SU-DHL-6 (cell line): ENCODE measurements at regions not wholly inside any gene's neighbourhood (a gene's known extent, or its start where the extent isn't known, plus 50 kb on each side); places are given as distances from the start of the nearest gene placed in this dataset.

Experiments used
- H2AFZ ChIP-seq: fragments of 200-600 bp; sonication (generic); 2 replicates; pipeline ENCODE4 v1.6.1; 2014; ENCODE audit warnings: low read depth, mild to moderate bottlenecking, moderate library complexity, mixed read lengths, antibody characterized with exemption, low read length; ENCODE audit not compliant: severe bottlenecking
- H3F3A ChIP-seq: fragments of 200-600 bp; shearing (Covaris generic); 2 replicates; pipeline ENCODE4 v1.6.0; 2016; ENCODE audit warnings: antibody characterized with exemption, mild to moderate bottlenecking; ENCODE audit not compliant: insufficient read depth
- H3K27ac ChIP-seq: fragments of 200-600 bp; sonication (generic); 2 replicates; pipeline ENCODE4 v1.5.1; 2016; ENCODE audit warnings: low read depth, mild to moderate bottlenecking, low read length, moderate library complexity, mixed read lengths
- H3K27me3 ChIP-seq: fragments of 200-600 bp; sonication (generic), shearing (Covaris generic); 2 replicates; pipeline ENCODE4 v1.6.0; 2014; ENCODE audit warnings: mild to moderate bottlenecking, low read length
- H3K36me3 ChIP-seq: fragments of 200-600 bp; sonication (generic); 2 replicates; pipeline ENCODE4 v1.6.1; 2014; ENCODE audit warnings: mild to moderate bottlenecking, low read length, mixed read lengths
- H3K4me2 ChIP-seq: fragments of 300-600, 200-600 bp; shearing (Covaris generic), sonication (generic); 2 replicates; pipeline ENCODE4 v1.6.0; 2014; ENCODE audit warnings: low read length, low read depth, mild to moderate bottlenecking; ENCODE audit not compliant: poor library complexity, severe bottlenecking
- H3K4me3 ChIP-seq: fragments of 200-600 bp; sonication (generic); 2 replicates; pipeline ENCODE4 v1.5.1; 2014; ENCODE audit warnings: antibody characterized with exemption, low read length, mild to moderate bottlenecking, mixed read lengths; ENCODE audit not compliant: insufficient read depth, poor library complexity, severe bottlenecking
- H3K79me2 ChIP-seq: fragments of 200-600 bp; sonication (generic); 2 replicates; pipeline ENCODE4 v1.6.1; 2014; ENCODE audit warnings: mild to moderate bottlenecking, low read length, moderate library complexity; ENCODE audit not compliant: insufficient read depth
- H3K9ac ChIP-seq: fragments of 200-600 bp; sonication (generic); 2 replicates; pipeline ENCODE4 v1.7.0; 2014; ENCODE audit warnings: mild to moderate bottlenecking, low read length
- H3K9me2 ChIP-seq: fragments of 200-600 bp; sonication (generic); replicated peaks from 2 replicates; pipeline ENCODE4 v1.6.1; 2014; ENCODE audit warnings: low read length; ENCODE audit not compliant: insufficient read depth
- H3K9me3 ChIP-seq: fragments of 200-600 bp; sonication (generic); 2 replicates; pipeline ENCODE4 v1.6.1; 2014; ENCODE audit warnings: low read length, mixed read lengths; ENCODE audit not compliant: insufficient read depth
- H4K20me1 ChIP-seq: fragments of 200-600 bp; sonication (generic); 2 replicates; pipeline ENCODE4 v1.6.1; 2014; ENCODE audit warnings: low read depth, mild to moderate bottlenecking, antibody characterized with exemption, low read length, moderate library complexity, mixed read lengths
- EZH2phosphoT487 ChIP-seq: fragments of 200-600 bp; sonication (generic), shearing (Covaris generic); conservative IDR thresholded peaks from 2 replicates; pipeline ENCODE4 v1.6.1; 2018; ENCODE audit warnings: mild to moderate bottlenecking, antibody characterized with exemption, low read length, moderate library complexity, mixed read lengths
- TF ChIP-seq, protein P1 (sequence below): fragments of 200-600 bp; sonication (generic); IDR thresholded peaks from one replicate; pipeline ENCODE4 v1.5.1; 2017; ENCODE audit warnings: antibody characterized with exemption, mild to moderate bottlenecking, low read length, moderate library complexity; ENCODE audit not compliant: insufficient read depth, poor library complexity, severe bottlenecking

DNA sequence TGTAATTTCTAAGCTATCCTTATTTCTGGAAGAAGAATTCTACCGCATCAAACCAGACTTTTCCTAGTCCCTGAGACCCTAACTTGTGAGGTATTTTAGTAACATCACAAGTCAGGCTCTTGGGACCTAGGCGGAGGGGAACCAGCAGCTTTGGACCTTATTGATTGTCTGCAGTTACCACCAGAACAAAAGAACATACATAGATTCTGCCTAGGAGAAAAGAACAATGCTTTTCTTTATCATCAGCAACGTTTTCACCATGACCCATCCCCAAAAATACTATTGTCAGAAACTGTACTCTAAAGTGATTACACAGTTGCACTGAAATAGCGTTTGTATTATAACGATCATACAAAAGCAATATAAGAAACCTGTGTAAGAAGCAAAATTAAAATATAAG lies 860.4 kb downstream of the USP25 start:
- Histone ChIP-seq H3K79me2 (no peaks in the 10 kb centered on the region), H3K36me3 (no peaks in the 10 kb centered on the region), H3K9me3 (no peaks in the 10 kb centered on the region), H3K27me3 (no peaks in the 10 kb centered on the region), H3K9me2 (no peaks in the 10 kb centered on the region), H4K20me1 (no peaks in the 10 kb centered on the region), H2AFZ (no peak overlapping the region), H3K4me2 (no peak overlapping the region), H3F3A (no peaks in the 10 kb centered on the region), H3K4me3 (no peak overlapping the region), H3K27ac (no peak overlapping the region), H3K9ac (no peak overlapping the region)
- TF ChIP-seq, protein P1, sequence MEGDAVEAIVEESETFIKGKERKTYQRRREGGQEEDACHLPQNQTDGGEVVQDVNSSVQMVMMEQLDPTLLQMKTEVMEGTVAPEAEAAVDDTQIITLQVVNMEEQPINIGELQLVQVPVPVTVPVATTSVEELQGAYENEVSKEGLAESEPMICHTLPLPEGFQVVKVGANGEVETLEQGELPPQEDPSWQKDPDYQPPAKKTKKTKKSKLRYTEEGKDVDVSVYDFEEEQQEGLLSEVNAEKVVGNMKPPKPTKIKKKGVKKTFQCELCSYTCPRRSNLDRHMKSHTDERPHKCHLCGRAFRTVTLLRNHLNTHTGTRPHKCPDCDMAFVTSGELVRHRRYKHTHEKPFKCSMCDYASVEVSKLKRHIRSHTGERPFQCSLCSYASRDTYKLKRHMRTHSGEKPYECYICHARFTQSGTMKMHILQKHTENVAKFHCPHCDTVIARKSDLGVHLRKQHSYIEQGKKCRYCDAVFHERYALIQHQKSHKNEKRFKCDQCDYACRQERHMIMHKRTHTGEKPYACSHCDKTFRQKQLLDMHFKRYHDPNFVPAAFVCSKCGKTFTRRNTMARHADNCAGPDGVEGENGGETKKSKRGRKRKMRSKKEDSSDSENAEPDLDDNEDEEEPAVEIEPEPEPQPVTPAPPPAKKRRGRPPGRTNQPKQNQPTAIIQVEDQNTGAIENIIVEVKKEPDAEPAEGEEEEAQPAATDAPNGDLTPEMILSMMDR = no peak
- no peak for TF ChIP-seq EZH2phosphoT487

DNA sequence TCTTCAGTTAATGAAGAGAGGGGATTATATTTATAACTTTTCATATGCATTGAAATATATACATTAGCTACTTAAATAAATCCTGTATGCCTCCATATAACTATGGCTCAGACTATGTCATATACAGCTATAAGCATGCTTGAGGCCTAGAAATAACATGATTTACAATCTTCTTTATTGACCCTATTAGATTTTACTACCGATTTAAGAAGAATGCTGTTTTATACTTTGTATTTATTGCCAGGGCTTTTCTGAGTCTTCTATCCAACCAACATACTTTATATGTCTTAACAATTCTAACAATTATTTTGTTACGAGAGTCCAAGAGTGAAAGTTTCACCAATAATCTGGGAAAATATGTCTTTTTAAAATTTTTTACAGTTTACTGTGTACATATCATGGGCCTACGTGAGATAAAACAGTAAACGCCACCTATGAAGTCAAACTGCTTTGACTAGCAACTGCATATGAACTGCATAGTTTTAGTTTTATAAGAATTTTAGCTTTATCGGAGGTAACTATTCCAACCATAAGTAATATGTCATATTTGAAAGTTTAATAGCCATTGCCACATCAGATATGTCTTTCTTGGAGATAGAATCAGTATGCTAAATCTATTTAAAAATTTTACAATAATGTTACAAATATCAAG lies 861.0 kb downstream of the USP25 start:
- Histone ChIP-seq H3K27me3 (no peaks in the 10 kb centered on the region), H3K4me2 (no peak overlapping the region), H3K9me3 (no peaks in the 10 kb centered on the region), H3K9me2 (no peaks in the 10 kb centered on the region), H2AFZ (no peak overlapping the region), H3F3A (no peaks in the 10 kb centered on the region), H3K36me3 (no peaks in the 10 kb centered on the region), H3K27ac (no peak overlapping the region), H3K4me3 (no peak overlapping the region), H3K9ac (no peak overlapping the region), H3K79me2 (no peaks in the 10 kb centered on the region), H4K20me1 (no peaks in the 10 kb centered on the region)
- no peak for TF ChIP-seq EZH2phosphoT487
- TF ChIP-seq, protein P1 = no peak

DNA sequence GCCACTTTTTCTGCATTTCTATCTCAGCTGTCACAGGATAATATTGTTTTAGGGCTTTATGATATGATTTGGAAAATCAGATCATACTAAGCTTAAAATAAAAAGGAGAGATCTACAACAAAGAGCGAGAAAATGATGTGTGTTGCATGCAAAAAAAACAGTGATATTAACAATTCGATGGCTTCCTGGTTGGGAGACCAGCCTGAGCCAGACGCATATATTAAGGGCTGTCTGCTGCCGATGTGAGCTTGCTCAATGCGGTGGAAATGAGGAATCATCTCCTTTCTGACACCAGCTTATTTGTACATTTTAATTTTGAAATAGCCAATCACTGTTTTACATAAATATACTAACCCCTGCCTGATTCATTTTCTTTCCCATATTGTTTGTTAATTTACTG lies 862.6 kb downstream of the USP25 start:
- H3K9ac ChIP-seq = no peak overlapping the region
- H3K27ac ChIP-seq = no peak overlapping the region
- H3K27me3 ChIP-seq = no peaks in the 10 kb centered on the region
- H3K9me2 ChIP-seq = no peaks in the 10 kb centered on the region
- H3K4me3 ChIP-seq = no peak overlapping the region
- no peaks in the 10 kb centered on the region for H3K36me3 ChIP-seq
- no peak for TF ChIP-seq EZH2phosphoT487
- TF ChIP-seq, protein P1 = no peak
- no peaks in the 10 kb centered on the region for H3F3A ChIP-seq
- no peaks in the 10 kb centered on the region for H4K20me1 ChIP-seq
- H3K79me2 ChIP-seq = no peaks in the 10 kb centered on the region
- no peak overlapping the region for H3K4me2 ChIP-seq
- no peaks in the 10 kb centered on the region for H3K9me3 ChIP-seq
- peak overlapping the region; percentile 50 for H2AFZ ChIP-seq
